ENCODE measurements at regions not wholly inside any gene's neighbourhood (a gene's known extent, or its start where the extent isn't known, plus 50 kb on each side); places are given as distances from the start of the nearest gene placed in this dataset.

DNA sequence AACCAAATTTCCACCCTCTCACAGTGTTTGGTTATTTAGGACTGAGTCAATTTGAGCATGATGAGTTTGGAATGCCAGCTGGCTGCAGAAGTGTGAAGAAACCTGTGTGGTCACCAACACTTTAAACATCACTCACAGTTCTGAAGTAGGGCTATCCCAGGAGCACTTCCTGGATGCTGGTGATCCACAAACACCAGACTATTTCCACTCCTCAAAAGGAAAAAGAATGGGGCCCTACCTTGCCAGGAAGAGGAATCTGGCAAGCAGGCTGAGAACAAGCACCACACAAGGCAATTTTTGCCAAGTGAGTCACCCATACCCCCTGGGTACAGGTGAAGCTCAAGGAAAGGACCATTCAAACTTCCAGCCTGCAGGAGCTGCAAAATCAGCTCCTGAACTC is 294.2 kb upstream of the PTGER4 start:
- DNase-seq: no peak

DNA sequence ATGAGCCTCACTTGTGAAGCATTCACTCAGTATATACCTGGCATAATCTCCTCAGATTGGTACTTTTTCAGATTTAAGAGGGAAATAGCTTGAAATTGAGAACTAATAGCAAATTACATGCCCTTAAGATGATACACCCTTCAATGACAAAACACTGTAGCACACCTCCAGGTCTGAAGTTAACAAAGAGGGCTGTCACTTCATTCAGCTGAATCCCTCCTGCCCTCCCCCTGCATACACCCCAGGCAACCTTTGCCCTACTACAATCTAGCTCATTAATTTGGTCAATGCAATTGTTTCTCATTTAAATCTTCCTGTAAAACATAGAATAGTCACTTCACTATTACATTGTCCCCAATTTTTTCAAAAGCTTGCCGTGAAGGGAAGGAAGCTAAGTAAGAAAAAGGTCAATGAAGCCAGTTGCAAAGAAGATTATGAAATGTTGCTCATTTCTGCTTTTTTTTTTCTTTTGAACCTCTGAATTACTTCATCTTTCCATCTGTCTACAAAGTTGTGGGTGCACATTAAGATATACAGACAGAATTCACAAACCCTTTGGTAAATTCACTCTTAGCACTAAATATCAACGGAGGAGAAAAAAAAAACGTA is 294.8 kb upstream of the PTGER4 start:
- DNase-seq: peak in 1 of 5 experiments; percentile 66

DNA sequence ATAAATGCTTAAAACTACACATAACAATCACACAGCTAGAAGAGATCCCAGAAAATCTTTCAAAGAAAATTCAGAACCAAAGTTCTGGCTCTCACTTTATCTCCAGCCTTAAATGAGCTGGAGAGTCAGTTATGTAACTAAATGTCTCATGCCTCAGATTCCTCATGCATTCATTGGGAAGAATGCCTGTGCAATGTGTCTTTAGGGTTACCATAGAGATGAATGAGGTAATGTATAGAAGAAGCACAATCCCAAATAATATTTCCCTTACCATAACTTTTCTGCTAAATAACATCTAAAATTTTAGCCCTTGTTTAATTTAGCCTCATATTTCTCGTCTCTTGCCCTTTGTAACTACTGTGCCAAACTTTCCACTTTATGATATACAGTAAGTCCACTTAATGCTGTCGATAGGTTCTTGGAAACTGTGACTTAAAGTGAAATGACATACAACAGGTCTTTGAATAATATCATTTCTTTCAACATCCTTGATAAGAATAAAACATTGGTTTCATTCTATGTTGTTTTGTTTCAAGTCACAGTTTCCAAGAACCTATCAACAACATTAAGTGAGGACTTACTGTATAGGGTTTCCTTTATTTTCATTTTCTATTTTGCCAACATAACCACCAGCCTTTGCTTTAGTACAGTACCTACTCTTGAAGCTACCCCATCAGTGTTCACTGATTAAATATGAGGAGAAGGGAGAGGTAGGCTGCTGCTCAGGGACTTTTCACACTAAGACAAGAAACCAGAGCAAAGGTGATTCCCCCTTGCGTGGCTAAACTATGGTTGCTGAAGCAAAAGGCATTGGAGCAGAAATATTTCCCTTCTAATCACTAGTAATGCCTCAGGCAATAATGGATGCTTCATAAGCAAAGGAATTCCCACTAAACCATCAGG is 295.7 kb upstream of the PTGER4 start:
- peak in 1 of 5 experiments; percentile 89 for DNase-seq

DNA sequence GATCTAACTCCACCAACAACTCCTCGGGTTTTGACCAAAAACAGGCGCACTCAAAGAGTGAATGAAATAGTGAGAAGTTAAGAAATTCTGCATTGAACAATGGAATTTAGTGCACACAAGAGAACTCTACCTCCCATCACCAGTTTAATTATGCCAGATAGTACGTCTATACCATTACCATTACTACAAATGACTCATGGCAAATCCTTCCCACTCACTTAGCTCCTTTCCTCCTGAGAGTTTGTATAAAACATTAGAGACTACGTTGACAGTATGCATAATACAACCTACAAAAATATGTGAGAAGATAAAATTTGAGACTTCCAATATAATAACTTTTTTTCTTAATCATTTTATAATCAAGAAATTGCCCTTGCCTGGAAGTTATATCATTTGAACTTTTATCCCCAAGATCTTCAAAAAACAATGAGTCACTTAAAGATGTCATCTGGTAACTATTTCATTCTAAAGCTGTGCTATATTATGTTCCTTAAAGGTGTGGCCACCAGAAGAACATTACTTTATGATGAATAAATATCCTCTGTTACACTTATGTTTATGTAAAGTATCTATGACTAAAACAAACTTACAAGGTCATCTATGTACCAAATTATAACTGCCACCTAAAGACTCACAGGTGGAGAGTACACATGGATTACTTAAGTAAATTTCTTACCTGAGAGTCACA is 297.9 kb upstream of the PTGER4 start:
- no peak for DNase-seq

DNA sequence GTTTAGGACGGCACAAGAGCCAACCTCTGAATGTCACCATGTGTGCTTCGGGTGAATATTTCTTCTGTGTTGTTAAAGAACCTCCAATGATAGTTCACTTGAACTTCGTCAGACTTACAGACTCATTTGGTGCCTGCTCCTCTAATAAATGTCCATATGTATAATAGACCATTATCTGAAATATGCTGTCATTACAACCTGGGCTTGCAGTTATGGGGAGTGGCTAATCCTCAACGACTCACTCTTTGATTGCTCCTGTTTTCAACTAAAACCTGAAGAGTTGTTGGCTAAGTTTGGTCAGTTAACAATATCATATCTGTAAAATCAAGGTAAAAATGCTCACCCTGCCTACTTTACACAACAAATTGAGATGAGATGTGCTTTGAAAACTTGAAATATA is 298.7 kb upstream of the PTGER4 start:
- DNase-seq: no peak

DNA sequence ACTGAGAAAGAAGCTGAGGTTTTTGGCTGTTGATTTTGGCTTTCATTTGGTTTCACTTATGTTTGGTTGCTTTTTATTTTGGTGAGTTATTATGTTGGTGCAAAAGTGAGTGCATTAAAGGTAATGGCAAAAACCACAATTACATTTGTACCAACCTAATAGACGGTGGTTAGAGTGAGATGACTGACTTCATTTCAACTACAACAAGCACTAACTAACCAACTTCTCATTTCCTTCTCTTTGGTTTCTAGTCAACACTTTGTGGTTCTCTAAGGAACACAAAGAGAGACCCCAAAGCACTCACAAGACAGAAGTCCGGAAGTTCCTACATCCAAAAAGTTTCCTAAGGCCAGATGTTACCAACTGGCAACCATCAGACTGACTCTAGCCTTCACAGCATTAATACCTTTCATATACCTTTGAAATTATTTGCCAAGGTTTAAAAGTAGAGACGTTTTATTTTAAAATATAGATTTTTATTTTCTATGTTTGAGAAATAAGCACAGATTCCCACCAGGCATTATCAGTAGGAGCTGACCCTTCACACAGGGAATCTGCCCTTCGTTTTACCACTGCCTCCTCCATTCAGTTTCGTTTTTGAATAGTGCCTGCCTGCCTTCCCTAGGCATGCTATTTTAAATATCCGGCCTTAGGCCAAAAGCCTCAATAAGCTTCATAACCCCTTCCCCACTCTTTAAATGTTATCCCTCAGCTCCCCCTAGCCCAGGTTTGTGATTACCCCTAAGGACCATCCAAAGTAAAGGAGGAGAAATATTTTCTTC is 301.1 kb upstream of the PTGER4 start:
- DNase-seq: peak in 2 of 5 experiments; percentile 61 to 92

DNA sequence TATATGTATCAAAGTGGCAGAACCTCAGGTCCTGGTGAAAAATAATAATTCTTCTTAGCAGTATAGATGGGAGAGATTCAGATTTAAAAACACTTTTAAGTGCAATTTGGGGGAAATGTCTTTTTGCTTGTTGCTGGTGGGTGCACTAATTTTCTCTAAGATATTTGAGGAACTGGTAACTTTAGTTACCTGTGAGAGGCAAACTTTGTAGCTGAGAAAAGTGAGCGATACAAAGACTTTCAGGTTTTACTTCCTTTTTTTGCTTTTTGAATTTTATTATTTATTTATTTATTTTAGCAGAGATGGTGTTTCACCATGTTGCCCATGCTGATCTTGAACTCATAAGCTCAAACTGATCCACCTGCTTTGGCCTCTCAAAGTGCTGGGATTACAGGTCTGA is 303.1 kb upstream of the PTGER4 start:
- no peak for DNase-seq

DNA sequence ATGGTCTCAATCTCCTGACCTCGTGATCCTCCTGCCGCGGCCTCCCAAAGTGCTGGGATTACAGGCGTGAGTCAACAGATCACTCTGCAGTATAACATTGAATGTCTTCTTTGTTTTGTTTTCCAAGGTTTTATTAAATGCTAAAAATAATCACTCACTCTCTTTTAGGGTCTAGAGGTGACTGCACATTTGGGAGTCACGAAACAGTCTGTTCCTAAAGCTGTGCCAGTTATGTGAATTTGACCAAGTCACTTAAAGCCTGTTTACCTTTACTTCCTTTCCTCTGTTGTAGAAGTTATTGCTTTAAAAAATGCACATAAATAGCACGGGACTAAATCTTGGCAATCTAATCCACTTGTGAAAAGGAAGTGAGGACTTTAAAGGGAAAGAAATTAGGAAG is 304.9 kb upstream of the PTGER4 start:
- no peak for DNase-seq

DNA sequence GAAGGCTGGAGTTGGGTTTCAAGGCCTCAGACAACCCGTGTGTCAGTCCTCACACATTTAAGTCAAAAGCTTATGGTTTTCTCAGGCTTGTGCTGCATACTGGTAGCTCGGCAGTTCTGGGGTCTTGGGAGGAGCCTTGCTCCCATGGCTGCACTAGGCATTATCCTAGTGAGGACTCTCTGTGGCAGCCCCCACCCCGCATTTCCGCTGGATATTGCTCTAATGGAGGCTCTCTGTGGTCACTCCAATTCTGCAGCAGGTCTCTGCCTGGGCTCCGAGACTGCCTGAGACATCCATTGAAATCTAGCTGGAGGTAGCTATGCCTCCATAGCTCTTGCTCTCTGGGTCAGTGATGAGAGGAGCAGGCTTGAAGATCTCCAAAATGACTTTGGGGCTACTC is 311.5 kb upstream of the PTGER4 start:
- DNase-seq: no peak

DNA sequence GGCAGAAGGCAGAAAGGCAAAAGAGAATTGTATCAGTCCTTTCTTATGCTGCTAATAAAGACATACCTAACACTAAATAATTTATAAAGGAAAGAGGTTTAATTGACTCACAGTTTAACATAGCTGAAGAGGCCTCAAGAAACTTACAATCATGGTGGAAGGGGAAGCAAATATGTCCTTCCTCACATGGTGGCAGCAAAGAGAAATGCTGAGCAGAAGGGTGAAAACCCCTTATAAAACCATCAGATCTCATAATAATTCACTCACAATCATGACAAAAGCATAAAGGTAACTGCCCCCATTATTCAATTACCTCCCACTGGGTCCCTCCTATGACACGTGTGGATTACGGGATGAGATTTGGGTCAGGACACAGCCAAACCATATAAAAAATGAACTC is 312.5 kb upstream of the PTGER4 start:
- DNase-seq: no peak

DNA sequence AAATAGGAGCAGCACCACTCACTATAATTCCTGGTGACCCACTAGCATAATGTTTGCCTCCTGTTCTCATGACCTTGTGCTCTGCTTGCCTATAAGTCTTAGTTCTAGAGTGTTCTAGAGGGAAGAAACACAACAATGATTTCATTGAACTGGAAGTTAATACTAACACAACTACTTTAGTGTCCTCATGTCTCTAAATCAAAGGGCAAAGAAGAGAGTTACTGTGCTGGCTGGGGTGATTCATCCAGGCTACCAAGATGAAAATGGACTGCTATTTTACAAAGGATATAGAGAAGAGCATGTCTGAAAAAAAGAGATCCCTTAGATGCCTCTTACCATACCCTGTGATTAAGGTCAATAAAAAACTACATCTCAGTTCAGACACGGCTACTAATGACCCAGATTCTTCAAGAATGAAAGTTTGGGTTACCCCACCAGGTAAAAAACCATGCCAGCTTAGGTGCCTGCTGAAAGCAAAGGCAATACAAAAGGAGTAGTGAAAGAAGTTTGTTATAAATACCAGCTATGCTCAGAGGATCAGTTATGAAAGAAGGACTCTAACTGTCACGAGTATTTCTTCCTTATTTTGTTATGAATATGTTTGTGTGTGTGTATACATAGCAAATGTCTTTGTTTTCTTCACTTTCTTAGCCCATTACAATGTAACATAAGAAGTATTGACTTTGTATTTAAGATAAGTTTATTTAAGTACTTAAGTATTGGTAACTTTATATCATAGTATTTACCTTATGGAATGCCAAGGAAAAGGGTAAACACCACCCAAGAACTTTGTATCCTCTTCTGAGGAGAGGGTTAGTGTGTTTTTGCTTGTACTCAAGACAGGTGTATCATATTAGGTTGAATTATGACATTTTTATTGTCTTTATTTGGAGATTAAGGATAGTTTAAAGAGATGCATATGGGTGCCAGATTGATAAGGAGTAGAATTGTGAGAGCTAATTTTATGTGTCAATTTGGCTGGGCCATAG is 314.1 kb upstream of the PTGER4 start:
- DNase-seq: no peak

DNA sequence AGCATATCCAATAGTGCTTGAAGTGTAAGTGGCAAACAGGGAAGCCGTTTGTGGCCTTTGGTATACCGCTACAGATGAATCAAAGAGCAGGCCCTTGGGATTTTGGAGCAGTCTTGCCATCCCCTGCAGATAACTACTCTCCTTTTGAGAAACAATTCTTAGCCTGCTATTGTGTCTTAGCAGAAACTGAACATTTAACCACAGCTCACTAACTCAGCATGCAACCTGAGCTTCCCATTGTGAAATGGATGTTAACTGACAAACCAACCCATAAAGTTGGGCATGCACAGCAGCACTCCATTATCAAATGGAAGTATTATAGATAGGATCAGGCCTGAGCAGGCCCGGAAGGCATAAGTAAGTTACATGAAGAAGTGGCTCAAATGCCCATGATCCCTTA is 315.3 kb upstream of the PTGER4 start:
- DNase-seq: peak in 1 of 5 experiments; percentile 51

DNA sequence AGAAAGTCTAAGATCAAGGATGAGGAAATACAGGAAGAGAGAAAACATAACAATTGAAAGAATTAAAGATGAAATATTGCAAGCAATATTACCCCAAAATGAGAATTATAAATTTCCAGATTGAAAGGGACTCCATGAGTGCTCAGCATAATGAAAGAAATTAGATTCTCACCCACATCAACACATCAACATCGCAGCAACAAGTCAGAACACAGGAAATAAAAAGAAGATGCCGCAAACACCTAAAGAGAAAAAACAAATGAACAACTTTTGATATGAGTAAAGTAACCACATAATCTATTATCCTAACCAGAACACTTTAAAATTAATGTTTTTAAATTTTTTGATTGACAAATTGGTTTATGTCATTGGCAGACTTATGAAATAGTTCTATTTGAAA is 318.3 kb upstream of the PTGER4 start:
- peak in 2 of 5 experiments; percentile 59 to 87 for DNase-seq

DNA sequence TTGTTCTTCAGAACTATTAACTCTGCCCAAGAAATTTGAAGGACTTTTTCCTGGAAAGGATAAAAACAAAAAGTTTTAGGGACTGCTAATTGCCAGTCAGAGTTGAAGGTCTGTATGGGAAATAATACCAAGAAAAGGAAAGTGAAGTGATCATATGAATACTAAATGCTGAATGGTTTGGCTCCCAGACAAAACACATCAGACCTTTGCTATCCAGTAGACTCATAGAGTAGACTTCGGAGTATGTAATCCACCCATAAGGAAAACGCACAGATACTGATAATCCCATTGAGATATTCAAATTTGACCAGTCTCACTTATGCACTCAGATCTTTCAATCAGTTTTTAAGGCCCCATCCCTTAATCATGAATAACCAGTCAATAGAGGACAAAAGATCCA is 319.0 kb upstream of the PTGER4 start:
- DNase-seq: peak in 1 of 5 experiments; percentile 34

DNA sequence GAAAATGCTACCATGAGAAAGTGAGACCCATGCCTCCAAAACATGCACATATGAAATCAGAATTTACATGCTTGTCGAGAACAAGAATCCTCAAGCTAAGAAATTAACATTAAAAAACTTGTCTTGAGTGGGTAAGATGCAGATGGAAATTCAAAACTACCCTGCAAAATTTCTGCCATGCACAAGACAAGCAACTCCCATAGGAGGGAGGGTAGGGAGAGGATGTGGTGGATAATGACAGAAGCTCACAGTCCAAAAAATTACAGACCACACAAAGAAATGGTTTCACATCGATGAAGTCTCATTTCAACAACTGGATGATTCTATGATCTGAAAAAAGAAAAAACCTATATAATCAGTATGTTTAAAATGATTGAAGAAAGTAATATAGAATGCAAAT is 319.9 kb upstream of the PTGER4 start:
- peak in 1 of 5 experiments; percentile 77 for DNase-seq

DNA sequence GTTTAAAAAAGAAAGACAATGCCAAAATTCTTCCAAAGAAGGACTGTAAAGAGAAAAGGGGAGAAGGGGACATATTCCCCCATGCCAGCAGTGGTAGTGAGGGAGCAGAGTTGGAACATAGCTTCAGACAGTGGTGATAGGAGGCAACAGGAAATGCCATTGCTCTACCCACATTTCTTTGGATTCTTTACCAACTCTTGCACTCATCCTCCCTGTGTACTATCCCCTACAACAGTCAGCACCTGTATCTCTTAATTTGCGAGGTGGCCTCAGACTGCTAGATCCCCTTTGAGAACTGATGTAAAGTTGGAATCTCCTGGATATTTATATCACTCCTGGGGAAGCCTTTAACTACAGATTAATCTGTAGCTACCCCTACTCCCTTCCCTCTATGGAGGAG is 320.6 kb upstream of the PTGER4 start:
- peak in 1 of 5 experiments; percentile 43 for DNase-seq

DNA sequence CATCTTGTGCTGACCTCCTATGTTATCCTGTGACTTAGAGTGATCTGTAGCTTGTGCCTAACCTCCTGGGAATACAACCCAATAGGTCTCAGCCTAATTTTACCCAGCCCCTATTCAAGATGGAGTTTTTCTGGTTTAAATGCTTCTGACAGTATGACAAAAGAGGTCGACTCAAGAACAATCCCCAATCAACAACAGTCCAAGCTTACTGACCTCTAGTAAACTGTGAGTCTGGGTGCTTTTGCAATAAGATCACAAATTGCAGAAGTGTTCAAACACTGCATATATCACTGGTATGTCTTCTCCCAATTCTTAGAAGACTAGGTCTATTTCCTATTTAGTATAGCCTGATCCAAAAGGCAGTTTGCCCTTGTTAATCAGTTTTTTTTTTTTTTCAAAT is 323.5 kb upstream of the PTGER4 start:
- DNase-seq: no peak

DNA sequence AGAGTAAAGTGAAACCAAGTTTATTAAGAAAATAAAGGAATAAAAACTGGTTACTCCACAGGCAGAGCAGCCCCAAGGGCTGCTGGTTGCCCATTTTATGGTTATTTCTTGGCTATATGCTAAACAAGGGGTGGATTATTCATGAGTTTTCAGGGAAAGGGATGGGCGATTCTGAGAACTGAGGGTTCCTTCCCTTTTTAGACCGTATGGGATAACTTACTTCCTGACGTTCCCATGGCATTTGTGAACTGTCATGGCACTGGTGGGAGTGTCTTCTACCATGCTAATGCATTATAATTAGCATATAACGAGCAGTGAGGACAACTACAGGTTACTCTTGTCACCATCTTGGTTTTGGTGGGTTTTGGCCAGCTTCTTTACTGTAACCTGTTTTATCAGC is 323.9 kb upstream of the PTGER4 start:
- DNase-seq: no peak

DNA sequence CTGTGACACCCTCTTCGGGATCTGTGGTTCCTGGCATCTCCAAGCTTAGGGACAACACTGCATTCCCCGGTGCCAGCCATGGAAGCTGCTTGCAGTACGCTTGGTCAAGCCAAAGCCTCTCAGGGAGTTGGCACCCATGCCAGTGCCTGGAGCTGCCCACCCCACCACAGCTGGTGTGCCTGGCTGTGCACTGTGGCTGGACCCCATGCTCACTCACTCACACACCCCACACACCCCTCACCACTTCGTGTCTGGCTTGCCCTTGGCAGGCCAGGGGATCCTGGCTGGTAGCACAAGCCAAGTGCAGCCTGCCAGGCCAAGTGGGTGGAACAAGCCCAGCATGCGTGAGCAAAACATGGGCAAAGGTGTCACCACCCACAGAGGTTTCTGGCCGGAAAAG is 324.5 kb upstream of the PTGER4 start:
- DNase-seq: no peak

DNA sequence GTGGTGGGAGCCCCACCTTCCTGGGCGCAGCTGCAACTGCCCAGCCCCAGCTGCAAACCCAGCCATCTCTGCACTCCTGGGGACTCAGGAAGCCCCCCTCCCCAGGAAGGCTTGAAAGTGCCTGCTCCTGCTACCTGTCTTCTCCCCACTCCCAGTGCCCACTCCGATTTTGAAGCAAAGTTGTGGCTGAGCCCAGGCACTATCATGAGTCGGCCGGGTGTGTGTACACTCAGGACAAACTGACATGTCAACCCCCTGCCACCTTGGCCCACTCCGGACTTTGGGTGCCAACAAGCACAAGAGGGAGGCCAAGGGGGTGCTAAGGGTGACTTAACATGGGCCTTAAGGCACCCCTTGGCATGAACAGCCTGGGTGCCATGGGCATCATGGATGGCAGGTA is 325.5 kb upstream of the PTGER4 start:
- no peak for DNase-seq

DNA sequence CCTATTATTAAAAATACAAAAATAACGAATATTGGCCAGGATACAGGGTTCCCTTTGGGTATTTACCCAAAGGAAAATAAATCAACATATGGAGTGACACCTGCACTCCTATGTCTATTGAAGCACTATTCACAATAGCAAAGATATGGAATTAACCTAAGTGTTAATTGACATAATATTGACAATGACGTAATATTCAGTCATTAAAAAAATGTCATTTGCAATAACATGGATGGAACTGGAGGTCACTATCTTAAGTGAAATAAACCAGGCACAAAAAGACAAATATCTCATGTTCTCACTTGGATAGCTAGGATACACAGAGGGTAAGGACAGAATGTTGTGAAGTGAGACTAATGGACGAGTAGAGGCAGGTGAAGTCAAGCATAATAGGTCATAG is 326.3 kb upstream of the PTGER4 start:
- DNase-seq: no peak
